ENCODE measurements at regions not wholly inside any gene's neighbourhood (a gene's known extent, or its start where the extent isn't known, plus 50 kb on each side); places are given as distances from the start of the nearest gene placed in this dataset.
A peak's percentile ranks its signal among the peaks of the same experiment; 100 is the strongest.

- Histone ChIP-seq H3K27ac (no peak overlapping the region), H3K9me3 (peaks cover 0 to under 1% (median 0%) of the 10 kb centered on the region in 4 donors), H3K4me3 (no peak overlapping the region), H3K4me1 (peaks cover 0 to 5% (median 0%) of the 10 kb centered on the region in 4 donors), H3K36me3 (no peaks in the 10 kb centered on the region), H3K27me3 (no peaks in the 10 kb centered on the region)
- no peak for ATAC-seq (ENCODE audit: low FRiP score in 2 of 2)
- no peak for TF ChIP-seq POLR2A (IDR thresholded peaks at IDR 0.05)
- TF ChIP-seq EP300 (IDR thresholded peaks at IDR 0.05): no peak
- no peak for TF ChIP-seq CTCF (IDR thresholded peaks at IDR 0.05)
- TF ChIP-seq POLR2AphosphoS5 (IDR thresholded peaks at IDR 0.05): no peak
- 85 to 92% methylated on average over 4 of the region's 4 CpGs for WGBS, 2 donors
- no peak for DNase-seq
These were observed 56.2 kb upstream of the ZMIZ1 start for GRCh38 chr10:79012567-79012966.

- no peaks in the 10 kb centered on the region for H3K4me1 ChIP-seq
- H3K9me3 ChIP-seq: peaks cover 0 to 5% (median 0%) of the 10 kb centered on the region in 4 donors
- ATAC-seq (ENCODE audit: low FRiP score in 2 of 2) (no peak), DNase-seq (no peak)
- WGBS, 2 donors: 88 to 89% methylated on average over 12 of the region's 12 CpGs
- H3K36me3 ChIP-seq: no peaks in the 10 kb centered on the region
- no peaks in the 10 kb centered on the region for H3K27me3 ChIP-seq
- no peak for TF ChIP-seq POLR2AphosphoS5 (IDR thresholded peaks at IDR 0.05)
- TF ChIP-seq CTCF (IDR thresholded peaks at IDR 0.05): no peak
- no peak overlapping the region for H3K4me3 ChIP-seq
- H3K27ac ChIP-seq: no peak overlapping the region
These were observed 55.3 kb upstream of the ZMIZ1 start for GRCh38 chr10:79013406-79013987.

- TF ChIP-seq POLR2AphosphoS5 (IDR thresholded peaks at IDR 0.05) (no peak), POLR2A (IDR thresholded peaks at IDR 0.05) (no peak), CTCF (IDR thresholded peaks at IDR 0.05) (no peak), EP300 (IDR thresholded peaks at IDR 0.05) (no peak)
- Histone ChIP-seq H3K9me3 (peaks cover 0 to 5% (median 0%) of the 10 kb centered on the region in 4 donors), H3K27ac (peak overlapping the region in 1 of 4 donors; percentile 11), H3K36me3 (no peaks in the 10 kb centered on the region), H3K4me1 (no peaks in the 10 kb centered on the region), H3K4me3 (no peak overlapping the region), H3K27me3 (no peaks in the 10 kb centered on the region)
- ATAC-seq (ENCODE audit: low FRiP score in 2 of 2) (no peak), DNase-seq (no peak)
- WGBS, 2 donors: 86 to 92% methylated on average over 1 of the region's 1 CpG
These were observed 54.0 kb upstream of the ZMIZ1 start for GRCh38 chr10:79014796-79015195.

GRCh38 chr10:79017882-79018520 lies 50.8 kb upstream of the ZMIZ1 start:
- Histone ChIP-seq H3K27ac (no peak overlapping the region), H3K36me3 (no peaks in the 10 kb centered on the region), H3K4me1 (peaks cover 0 to 4% (median 2%) of the 10 kb centered on the region in 4 donors), H3K4me3 (no peak overlapping the region), H3K9me3 (peaks cover 0 to 5% (median 0%) of the 10 kb centered on the region in 4 donors), H3K27me3 (no peaks in the 10 kb centered on the region)
- TF ChIP-seq POLR2A (IDR thresholded peaks at IDR 0.05) (no peak), POLR2AphosphoS5 (IDR thresholded peaks at IDR 0.05) (no peak), CTCF (IDR thresholded peaks at IDR 0.05) (no peak), EP300 (IDR thresholded peaks at IDR 0.05) (no peak)
- DNase-seq (no peak), ATAC-seq (ENCODE audit: low FRiP score in 2 of 2) (no peak)
- 87 to 88% methylated on average over 2 to 4 of the region's 4 CpGs for WGBS, 2 donors
